SK-N-DZ (cell line): ENCODE measurements at regions not wholly inside any gene's neighbourhood (a gene's known extent, or its start where the extent isn't known, plus 50 kb on each side); places are given as distances from the start of the nearest gene placed in this dataset.
"Not testable (repeated sequence)": the region's sequence is repeated elsewhere in the genome, so short reads cannot be mapped to it uniquely, and the experiment has no call there.

Experiments
- DNase-seq: peaks from one replicate; pipeline ENCODE4 v3.0.0-alpha.2; 2015; ENCODE audit warnings: low spot score

GRCh38 chr1:58197811-58198210 is 348.7 kb downstream of the OMA1 start:
- no peak for DNase-seq

DNA sequence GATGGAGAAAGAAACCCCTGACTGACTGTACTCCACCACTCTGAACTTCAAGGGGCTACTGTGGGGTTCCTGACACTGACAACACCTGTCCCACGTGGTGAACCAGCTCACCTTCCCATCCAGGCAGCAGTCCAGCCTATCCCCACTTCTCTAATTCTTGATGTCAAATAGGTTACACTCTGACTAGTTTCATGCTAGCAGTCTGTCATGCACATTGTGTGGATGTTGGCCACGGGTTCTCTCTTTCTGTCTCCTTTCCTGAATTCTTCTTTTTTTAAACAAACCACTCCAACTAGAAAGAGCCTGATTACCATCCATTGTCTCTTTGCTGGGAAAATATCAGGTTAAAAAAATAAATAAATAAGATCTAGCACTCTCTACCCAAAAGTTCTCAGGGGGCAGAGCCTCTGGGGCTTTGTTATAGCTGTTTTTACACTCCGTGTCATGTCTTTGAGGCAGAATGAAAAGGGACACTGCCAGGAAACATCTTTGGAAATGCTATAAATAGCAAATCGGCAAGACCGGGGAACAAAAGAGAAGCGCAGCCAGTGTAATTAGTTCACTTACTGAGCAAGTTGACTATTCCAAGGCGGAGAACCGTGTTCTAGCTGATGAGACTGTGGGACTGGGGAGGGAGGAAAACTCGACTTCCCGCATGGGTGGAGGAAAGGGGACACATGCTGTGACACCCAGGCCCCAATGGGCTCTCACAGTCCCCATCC is 356.1 kb downstream of the OMA1 start:
- no peak for DNase-seq

DNA sequence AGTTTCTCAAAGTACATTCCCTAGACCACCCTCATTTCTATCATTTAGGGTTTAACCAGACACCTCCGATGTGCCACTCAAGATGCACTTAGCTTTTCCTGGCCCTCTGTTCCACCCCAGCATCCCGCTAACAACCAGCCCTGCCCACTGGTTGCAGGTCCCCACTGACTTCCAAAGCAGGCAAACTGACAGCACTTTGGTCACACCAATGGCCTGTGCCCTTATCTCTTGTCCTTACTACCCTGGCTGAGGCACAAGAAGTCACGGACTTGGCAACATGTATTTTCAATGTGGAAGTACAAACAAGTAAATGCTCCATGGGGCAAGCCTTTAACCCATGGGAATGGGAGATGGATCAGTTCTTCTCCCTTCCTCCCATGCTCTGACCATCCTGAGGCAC is 357.1 kb downstream of the OMA1 start:
- no peak for DNase-seq

- no peak for DNase-seq
These were observed 363.2 kb downstream of the OMA1 start for GRCh38 chr1:58183286-58183685.

- DNase-seq, result no peak
These were observed 366.0 kb downstream of the OMA1 start for GRCh38 chr1:58180537-58180936.

GRCh38 chr1:58169160-58169559 is 377.4 kb downstream of the OMA1 start:
- not testable (repeated sequence) for DNase-seq

- DNase-seq, result not testable (repeated sequence)
These were observed 379.4 kb downstream of the OMA1 start for GRCh38 chr1:58167131-58167530.

- DNase-seq, result no peak
These were observed 380.1 kb downstream of the OMA1 start for GRCh38 chr1:58166417-58166816.

DNA sequence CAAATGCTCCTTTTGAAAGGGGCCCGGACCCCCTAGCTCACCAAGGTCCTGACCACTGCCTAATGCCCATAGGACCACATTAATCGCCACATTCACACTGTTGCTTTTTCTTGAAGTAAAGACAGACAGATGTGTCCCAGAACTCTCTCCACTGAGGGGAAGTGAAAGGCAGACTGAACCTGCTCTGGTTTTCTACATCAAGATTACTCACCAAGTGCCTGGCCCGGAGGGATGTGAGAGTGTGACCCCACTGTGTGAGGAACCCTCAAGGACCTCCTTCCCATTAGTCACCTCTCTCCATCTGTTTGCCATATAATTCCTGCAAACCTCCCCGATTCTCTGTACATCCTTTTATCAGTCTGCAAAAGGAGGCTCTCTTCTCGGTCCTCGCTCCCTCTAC is 381.5 kb downstream of the OMA1 start:
- DNase-seq, result no peak

DNA sequence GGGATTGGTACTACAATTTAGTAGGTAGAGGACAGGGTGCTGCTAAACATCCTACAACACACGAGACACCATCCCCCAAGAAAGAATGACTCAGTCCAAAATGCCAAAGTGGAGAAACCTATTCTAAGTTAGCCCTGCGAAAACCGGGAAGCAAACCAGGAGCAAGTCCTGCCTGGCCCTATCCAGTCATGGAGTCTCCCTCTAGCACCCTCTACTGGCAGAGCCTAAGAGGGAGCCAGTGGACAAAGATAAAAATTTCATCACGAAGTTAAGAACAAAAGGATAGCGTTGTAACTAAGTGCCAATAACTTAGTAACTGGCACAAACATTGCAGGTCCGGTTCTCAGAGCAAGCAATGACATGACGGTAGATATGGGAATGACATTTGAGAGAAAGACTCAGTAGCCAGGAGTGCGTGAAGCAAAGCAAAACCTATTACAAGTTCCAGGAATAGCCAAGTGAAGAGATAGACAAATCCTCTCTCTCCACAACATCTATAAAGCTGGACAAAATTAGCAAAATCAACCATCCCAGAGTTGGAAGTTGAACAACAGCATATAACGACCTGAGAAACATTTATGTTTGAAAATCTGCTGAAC is 383.5 kb downstream of the OMA1 start:
- DNase-seq, result peak; percentile 47

- no peak for DNase-seq
These were observed 387.1 kb downstream of the OMA1 start for GRCh38 chr1:58159434-58159830.

GRCh38 chr1:58158506-58159433 is 387.8 kb downstream of the OMA1 start:
- DNase-seq, result no peak

- DNase-seq, result no peak
These were observed 388.5 kb downstream of the OMA1 start for GRCh38 chr1:58158016-58158415.

GRCh38 chr1:58157256-58157655 is 389.3 kb downstream of the OMA1 start:
- DNase-seq, result no peak

GRCh38 chr1:58156831-58157230 is 389.7 kb downstream of the OMA1 start:
- no peak for DNase-seq

DNA sequence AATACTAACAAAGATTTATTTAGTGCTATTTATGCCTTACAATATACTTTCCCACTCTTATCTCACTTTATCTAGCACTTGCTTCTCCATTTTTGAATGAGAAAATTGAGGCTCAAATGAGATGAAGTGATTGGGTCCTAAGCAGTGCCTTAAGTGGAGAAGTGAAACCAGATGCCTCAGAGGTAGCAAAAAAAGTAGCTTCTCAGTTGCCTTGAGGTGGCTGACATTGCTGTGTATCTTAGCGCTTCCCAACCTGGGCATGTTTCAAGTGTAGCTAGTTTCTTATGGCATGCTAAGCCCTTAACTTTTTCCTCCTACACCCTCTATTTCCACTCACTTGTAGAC is 390.4 kb downstream of the OMA1 start:
- DNase-seq, result no peak

DNA sequence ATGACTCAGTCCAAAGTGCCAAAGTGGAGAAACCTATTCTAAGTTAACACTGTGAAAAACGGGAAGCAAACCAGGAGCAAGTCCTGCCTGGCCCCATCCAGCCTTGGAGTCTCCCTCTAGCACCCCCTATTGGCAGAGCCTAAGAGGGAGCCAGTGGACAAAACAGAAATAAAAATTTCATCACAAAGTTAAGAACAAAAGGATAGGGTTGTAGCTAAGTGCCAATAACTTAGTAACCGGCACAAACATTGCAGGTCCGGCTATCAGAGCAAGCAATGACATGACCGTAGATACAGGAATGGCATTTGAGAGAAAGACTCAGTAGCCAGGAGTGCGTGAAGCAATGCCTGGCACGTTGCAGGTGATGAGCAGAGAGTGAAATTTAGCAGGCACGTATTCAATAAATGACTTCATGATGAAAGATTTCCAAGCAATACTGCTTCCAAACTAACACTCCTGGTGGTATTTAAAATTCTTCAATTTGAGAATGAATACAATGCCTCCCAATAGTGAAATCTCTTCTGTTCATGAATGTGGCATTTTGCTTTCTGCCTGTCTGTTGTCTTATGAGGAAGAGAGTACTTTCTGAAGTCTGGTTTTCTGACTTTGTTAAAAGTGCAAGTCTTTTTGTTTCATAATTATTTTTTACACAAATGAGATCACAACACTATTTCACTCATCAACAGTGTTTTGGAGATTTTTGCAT is 391.0 kb downstream of the OMA1 start:
- no peak for DNase-seq

- DNase-seq, result no peak
These were observed 392.3 kb downstream of the OMA1 start for GRCh38 chr1:58154256-58154655.

GRCh38 chr1:58152697-58153096 is 393.8 kb downstream of the OMA1 start:
- DNase-seq, result no peak

DNA sequence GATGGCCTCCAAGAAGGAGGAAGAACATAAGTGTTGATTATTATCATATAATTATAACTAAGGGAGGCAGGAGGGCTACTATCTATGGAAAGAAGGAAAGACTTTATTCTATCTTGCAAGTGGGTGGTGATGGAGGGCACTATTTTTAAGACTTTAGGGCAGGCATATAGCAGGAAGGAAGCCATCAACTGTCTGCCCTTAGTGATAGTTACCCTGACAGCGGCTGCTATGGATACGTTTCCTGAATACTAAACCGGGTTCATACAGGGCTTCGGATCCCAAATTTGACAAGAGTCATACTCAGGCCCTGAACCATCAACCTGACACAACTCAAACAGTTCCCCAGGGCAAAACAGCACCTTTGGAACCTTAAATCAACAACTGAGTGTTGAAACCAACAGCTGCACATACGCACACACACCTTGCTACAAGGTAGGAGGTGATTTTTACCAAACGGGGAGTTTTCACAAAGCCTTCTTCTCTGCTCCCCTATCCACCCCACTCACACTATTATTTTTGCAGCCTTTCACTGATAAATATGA is 397.2 kb downstream of the OMA1 start:
- DNase-seq, result no peak

DNA sequence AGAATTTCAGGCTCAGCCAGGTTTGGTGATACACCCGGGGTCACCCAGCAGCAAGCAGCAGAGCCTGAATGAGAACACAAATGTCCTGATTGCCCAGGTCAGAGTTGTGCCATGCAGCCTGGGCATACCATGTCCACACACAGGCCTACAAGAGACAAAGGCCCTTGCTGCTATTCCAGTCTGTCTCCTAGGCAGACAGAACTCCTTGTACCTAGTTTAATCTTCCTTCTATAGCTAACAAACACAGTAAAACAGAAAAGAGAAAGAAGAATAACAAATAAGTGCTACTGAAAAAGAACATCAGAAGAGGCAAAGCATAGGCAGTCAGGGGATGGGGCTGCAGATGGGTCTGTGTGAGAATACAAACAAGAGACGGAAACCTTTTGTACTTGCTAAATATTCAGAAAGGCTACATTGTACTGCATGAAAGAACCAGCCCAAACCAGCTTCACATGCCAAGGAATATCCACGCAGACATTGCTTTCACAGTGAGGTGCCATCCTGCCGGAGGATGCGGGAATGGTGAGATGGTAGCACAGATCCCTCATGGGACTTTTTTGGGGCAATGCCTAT is 401.7 kb downstream of the OMA1 start:
- no peak for DNase-seq
